ENCODE measurements at regions not wholly inside any gene's neighbourhood (a gene's known extent, or its start where the extent isn't known, plus 50 kb on each side); places are given as distances from the start of the nearest gene placed in this dataset.

GRCh38 chr11:46210133-46210636 is 67.3 kb upstream of the CREB3L1 start:
- TF ChIP-seq POLR2A (IDR thresholded peaks at IDR 0.05) (no peak), CTCF (IDR thresholded peaks at IDR 0.05) (no peak)

Data from Peyer's patch (tissue), 4 donors.